ENCODE measurements at regions not wholly inside any gene's neighbourhood (a gene's known extent, or its start where the extent isn't known, plus 50 kb on each side); places are given as distances from the start of the nearest gene placed in this dataset.

DNA sequence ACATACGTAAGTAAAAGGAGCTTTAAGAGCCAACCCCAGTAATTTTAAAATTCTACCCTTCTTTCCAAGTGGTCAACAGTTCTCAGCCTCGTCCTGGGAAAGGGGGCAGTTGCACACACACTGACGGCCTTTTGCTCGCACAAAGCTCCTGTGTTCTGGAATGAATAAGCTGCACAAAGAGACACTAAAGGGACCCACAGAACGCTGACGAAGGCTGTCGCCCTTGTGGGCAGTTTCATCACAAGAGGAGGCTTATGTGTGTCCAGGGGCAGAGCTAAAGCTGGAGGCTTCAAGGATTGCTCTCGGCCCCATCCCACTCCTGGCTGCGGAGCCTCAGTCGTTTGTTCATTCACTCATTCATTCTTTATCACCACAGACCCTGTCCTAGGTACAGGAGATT lies 67.0 kb upstream of the NEK6 start:
- Histone ChIP-seq H3K4me3 (ENCODE audit: insufficient read depth, low read depth, low read length, poor library complexity, severe bottlenecking) (no peak overlapping the region), H3K4me1 (ENCODE audit: control insufficient read depth, insufficient read depth, low read length, poor library complexity, severe bottlenecking) (no peaks in the 10 kb centered on the region), H3K27me3 (replicated peaks; ENCODE audit: control insufficient read depth, insufficient read depth, low read length, poor library complexity, severe bottlenecking) (no peaks in the 10 kb centered on the region), H3K27ac (ENCODE audit: insufficient read depth, low read length, poor library complexity, severe bottlenecking) (no peak overlapping the region), H3K9me3 (ENCODE audit: control insufficient read depth, low read length) (no peaks in the 10 kb centered on the region), H3K36me3 (ENCODE audit: control insufficient read depth, insufficient read depth, low read length) (no peaks in the 10 kb centered on the region)
- no peak for DNase-seq

DNA sequence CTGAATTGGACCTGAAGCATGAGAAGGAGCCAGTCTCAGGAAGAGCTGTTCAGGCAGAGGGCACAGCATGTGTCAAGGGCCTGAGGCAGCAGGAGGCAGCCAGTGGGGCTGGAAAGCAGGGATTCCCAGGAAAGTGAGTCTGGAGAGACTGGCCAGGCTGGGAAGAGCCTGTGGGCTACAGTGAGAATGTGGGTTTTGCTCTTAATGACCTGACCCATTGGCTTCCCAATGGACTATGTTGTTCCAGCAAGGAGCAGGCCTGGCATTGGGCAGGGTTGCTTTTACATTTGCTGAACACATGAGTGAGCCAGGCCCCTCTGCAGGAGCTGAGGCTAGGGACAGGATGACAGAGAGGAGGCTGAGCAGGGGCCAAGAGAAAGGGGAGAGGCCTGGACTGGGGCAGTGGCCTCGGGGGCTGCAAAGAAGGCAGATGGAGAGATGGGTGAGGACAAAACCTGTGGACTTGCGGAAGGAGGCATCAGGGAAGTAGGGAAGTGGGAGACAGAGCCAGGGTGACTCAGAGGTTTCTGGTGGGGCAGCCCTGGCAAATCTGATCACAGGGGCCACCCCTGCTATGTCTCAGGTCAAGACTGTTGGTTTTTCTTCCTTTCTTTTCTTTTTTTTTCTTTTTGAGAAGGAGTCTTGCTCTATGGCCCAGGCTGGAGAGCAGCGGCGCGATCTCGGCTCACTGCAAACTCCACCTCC lies 65.9 kb upstream of the NEK6 start:
- Histone ChIP-seq H3K4me1 (ENCODE audit: control insufficient read depth, insufficient read depth, low read length, poor library complexity, severe bottlenecking) (no peaks in the 10 kb centered on the region), H3K27me3 (replicated peaks; ENCODE audit: control insufficient read depth, insufficient read depth, low read length, poor library complexity, severe bottlenecking) (no peaks in the 10 kb centered on the region), H3K4me3 (ENCODE audit: insufficient read depth, low read depth, low read length, poor library complexity, severe bottlenecking) (no peak overlapping the region), H3K36me3 (ENCODE audit: control insufficient read depth, insufficient read depth, low read length) (no peaks in the 10 kb centered on the region), H3K9me3 (ENCODE audit: control insufficient read depth, low read length) (no peaks in the 10 kb centered on the region), H3K27ac (ENCODE audit: insufficient read depth, low read length, poor library complexity, severe bottlenecking) (no peak overlapping the region)
- DNase-seq = no peak

DNA sequence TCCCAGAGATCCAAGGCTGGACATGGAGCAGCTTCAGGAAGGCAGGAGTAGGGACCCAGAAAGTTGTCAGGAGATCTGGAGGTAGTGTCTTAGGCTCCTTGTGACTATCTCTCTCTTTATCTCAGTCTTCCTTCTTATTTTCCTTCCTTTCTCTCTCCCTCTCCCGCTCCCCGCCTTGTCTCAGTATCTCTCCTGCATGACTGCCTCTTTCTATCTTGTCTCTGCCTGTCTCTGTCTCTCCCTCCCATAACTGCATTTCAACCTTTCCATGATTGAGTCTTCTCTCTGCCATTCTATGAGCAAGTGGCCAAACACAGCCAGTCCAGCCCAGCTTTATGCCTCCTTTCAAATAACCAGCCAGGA lies 61.0 kb upstream of the NEK6 start:
- Histone ChIP-seq H3K4me3 (ENCODE audit: insufficient read depth, low read depth, low read length, poor library complexity, severe bottlenecking) (no peak overlapping the region), H3K36me3 (ENCODE audit: control insufficient read depth, insufficient read depth, low read length) (no peaks in the 10 kb centered on the region), H3K4me1 (ENCODE audit: control insufficient read depth, insufficient read depth, low read length, poor library complexity, severe bottlenecking) (no peaks in the 10 kb centered on the region), H3K9me3 (ENCODE audit: control insufficient read depth, low read length) (no peaks in the 10 kb centered on the region), H3K27me3 (replicated peaks; ENCODE audit: control insufficient read depth, insufficient read depth, low read length, poor library complexity, severe bottlenecking) (no peaks in the 10 kb centered on the region), H3K27ac (ENCODE audit: insufficient read depth, low read length, poor library complexity, severe bottlenecking) (no peak overlapping the region)
- no peak for DNase-seq

DNA sequence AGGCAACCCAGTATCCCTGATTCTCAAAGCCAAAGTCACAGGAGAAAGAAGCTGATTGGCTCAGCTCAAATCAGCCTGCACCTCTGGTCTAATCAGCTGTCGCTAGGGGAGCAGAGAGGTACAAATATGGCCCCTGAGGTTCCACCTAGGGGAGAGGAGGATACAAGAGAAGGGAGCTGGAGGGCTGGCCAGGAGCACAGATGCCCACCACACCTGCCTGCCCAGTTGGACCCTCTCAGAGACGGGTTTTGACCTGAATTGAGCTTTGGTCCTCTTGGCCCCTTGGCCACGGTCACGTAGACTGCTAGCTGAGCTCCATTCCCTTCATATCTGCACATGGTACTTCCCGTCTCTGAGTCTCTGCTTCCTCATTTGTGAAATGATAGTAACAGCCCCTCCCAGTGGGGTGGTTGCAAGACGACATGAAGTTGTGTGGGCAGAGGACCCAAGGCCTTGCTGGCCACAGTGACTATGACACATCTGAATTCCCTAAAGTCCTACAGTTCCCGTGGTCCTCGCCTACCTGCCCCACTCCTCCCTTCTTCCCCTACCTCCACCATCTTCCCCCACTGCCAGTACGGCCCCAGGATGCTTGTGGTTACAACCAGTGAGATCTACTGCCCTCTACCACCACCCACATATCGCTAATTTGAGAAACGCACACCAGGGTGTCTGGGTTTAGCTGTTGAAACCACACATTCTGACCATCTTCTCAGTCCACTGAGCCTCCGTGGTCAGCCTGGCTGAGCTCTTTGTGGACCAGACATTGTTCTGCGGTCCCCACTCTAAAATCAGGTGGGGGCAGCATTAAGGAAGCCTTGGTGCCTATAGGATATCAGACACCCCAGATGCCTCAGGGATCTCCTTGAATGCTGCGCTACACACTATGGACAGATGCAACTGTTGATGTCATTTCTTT lies 60.3 kb upstream of the NEK6 start:
- Histone ChIP-seq H3K9me3 (ENCODE audit: control insufficient read depth, low read length) (no peaks in the 10 kb centered on the region), H3K27ac (ENCODE audit: insufficient read depth, low read length, poor library complexity, severe bottlenecking) (no peak overlapping the region), H3K4me3 (ENCODE audit: insufficient read depth, low read depth, low read length, poor library complexity, severe bottlenecking) (no peak overlapping the region), H3K36me3 (ENCODE audit: control insufficient read depth, insufficient read depth, low read length) (no peaks in the 10 kb centered on the region), H3K27me3 (replicated peaks; ENCODE audit: control insufficient read depth, insufficient read depth, low read length, poor library complexity, severe bottlenecking) (no peaks in the 10 kb centered on the region), H3K4me1 (ENCODE audit: control insufficient read depth, insufficient read depth, low read length, poor library complexity, severe bottlenecking) (peaks cover 6% of the 10 kb centered on the region)
- no peak for DNase-seq

DNA sequence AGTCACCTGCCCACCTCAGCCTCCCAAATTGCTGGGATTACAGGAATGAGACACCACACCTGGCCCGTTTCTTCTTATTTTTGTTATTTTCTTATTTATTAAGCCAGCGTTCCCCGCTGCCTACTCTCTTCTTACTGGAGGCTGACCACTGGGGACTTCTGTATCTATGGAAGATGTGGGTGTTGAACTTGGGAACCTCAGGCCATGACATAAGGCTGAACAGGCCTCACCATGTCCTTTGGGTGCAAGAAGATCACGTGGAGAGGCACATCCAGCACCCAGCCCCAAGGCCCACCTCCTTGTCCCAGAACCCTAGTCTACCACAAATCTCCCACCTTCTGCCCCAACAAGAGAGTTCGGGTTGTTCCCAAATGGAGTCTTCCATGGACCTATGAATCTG lies 59.4 kb upstream of the NEK6 start:
- H3K27me3 ChIP-seq (replicated peaks; ENCODE audit: control insufficient read depth, insufficient read depth, low read length, poor library complexity, severe bottlenecking) = no peaks in the 10 kb centered on the region
- H3K9me3 ChIP-seq (ENCODE audit: control insufficient read depth, low read length) = no peaks in the 10 kb centered on the region
- no peak overlapping the region for H3K4me3 ChIP-seq (ENCODE audit: insufficient read depth, low read depth, low read length, poor library complexity, severe bottlenecking)
- no peak overlapping the region for H3K27ac ChIP-seq (ENCODE audit: insufficient read depth, low read length, poor library complexity, severe bottlenecking)
- H3K36me3 ChIP-seq (ENCODE audit: control insufficient read depth, insufficient read depth, low read length) = no peaks in the 10 kb centered on the region
- H3K4me1 ChIP-seq (ENCODE audit: control insufficient read depth, insufficient read depth, low read length, poor library complexity, severe bottlenecking) = peaks cover 14% of the 10 kb centered on the region
- DNase-seq = no peak

DNA sequence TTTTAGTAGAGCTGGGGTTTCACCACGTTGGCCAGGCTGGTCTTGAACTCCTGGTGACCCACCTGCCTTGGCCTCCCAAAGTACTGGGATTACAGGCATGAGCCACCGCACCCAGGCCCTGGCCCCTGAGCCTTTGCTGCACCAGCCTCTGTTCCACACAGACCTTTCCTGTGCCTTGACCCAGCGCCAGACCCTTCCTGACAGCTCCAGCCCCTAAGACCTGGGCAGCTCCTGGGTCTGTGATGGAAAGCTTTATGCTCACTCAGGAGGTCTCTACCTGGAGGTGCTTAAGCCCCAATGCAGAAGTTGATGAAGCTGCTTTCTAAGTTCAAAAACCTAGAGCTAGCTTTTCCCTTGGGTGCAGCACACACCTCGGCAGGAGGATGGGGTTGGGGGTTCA lies 58.8 kb upstream of the NEK6 start:
- no peaks in the 10 kb centered on the region for H3K9me3 ChIP-seq (ENCODE audit: control insufficient read depth, low read length)
- H3K27ac ChIP-seq (ENCODE audit: insufficient read depth, low read length, poor library complexity, severe bottlenecking) = no peak overlapping the region
- H3K36me3 ChIP-seq (ENCODE audit: control insufficient read depth, insufficient read depth, low read length) = no peaks in the 10 kb centered on the region
- no peak overlapping the region for H3K4me3 ChIP-seq (ENCODE audit: insufficient read depth, low read depth, low read length, poor library complexity, severe bottlenecking)
- H3K4me1 ChIP-seq (ENCODE audit: control insufficient read depth, insufficient read depth, low read length, poor library complexity, severe bottlenecking) = peaks cover 15% of the 10 kb centered on the region
- H3K27me3 ChIP-seq (replicated peaks; ENCODE audit: control insufficient read depth, insufficient read depth, low read length, poor library complexity, severe bottlenecking) = no peaks in the 10 kb centered on the region
- DNase-seq = no peak

DNA sequence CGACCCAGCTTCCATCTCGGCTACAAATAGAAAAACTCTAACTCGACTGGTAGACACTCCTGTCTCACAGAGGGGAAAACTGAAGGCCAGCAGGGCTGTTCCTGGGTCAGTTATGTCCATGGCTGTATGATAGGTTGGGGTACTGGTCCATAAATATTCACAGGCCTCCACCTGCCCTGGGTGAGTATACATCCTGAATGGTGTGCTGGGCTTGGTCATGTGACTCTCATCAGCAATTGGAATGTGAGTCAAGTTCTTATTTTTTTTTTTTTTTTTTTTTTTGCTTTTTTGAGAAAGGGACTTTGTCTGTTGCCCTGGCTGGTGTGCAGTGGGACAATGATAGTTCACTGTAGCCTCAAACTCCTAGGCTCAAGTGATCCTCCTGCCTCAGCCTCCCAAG lies 58.3 kb upstream of the NEK6 start:
- H3K27ac ChIP-seq (ENCODE audit: insufficient read depth, low read length, poor library complexity, severe bottlenecking) = no peak overlapping the region
- H3K4me1 ChIP-seq (ENCODE audit: control insufficient read depth, insufficient read depth, low read length, poor library complexity, severe bottlenecking) = peaks cover 15% of the 10 kb centered on the region
- no peaks in the 10 kb centered on the region for H3K27me3 ChIP-seq (replicated peaks; ENCODE audit: control insufficient read depth, insufficient read depth, low read length, poor library complexity, severe bottlenecking)
- H3K36me3 ChIP-seq (ENCODE audit: control insufficient read depth, insufficient read depth, low read length) = no peaks in the 10 kb centered on the region
- DNase-seq = no peak
- no peaks in the 10 kb centered on the region for H3K9me3 ChIP-seq (ENCODE audit: control insufficient read depth, low read length)
- H3K4me3 ChIP-seq (ENCODE audit: insufficient read depth, low read depth, low read length, poor library complexity, severe bottlenecking) = no peak overlapping the region

DNA sequence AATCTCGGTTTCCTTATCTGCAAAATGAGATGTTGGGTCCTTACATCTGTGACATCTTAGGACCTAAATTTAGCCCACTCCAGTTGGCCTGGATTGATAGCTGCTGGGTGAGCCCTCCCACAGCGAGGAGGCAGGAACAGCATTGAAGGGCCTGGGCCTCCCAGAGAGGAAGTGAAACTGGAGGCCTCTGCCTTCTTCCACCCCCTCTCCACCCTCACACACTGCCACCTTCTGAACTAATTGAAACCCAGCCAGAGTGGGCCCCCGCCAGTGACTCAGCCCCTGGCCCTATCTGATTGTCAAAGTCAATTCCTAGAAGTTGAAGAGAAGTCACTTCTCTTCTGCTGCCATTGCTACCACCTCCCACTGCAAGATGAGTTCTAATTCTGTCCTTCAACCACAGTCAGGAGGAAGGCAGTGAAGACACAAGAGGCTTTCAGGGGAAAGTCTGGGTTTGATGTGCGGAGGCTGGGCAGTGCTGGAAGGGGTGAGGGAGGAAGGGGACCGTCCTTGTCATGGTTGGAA lies 55.2 kb upstream of the NEK6 start:
- H3K9me3 ChIP-seq (ENCODE audit: control insufficient read depth, low read length) = no peaks in the 10 kb centered on the region
- H3K36me3 ChIP-seq (ENCODE audit: control insufficient read depth, insufficient read depth, low read length) = no peaks in the 10 kb centered on the region
- peaks cover 15% of the 10 kb centered on the region for H3K4me1 ChIP-seq (ENCODE audit: control insufficient read depth, insufficient read depth, low read length, poor library complexity, severe bottlenecking)
- H3K27ac ChIP-seq (ENCODE audit: insufficient read depth, low read length, poor library complexity, severe bottlenecking) = peak overlapping the region; percentile 21
- no peak overlapping the region for H3K4me3 ChIP-seq (ENCODE audit: insufficient read depth, low read depth, low read length, poor library complexity, severe bottlenecking)
- peak in 1 of 3 donors; percentile 4 for DNase-seq
- H3K27me3 ChIP-seq (replicated peaks; ENCODE audit: control insufficient read depth, insufficient read depth, low read length, poor library complexity, severe bottlenecking) = no peaks in the 10 kb centered on the region

DNA sequence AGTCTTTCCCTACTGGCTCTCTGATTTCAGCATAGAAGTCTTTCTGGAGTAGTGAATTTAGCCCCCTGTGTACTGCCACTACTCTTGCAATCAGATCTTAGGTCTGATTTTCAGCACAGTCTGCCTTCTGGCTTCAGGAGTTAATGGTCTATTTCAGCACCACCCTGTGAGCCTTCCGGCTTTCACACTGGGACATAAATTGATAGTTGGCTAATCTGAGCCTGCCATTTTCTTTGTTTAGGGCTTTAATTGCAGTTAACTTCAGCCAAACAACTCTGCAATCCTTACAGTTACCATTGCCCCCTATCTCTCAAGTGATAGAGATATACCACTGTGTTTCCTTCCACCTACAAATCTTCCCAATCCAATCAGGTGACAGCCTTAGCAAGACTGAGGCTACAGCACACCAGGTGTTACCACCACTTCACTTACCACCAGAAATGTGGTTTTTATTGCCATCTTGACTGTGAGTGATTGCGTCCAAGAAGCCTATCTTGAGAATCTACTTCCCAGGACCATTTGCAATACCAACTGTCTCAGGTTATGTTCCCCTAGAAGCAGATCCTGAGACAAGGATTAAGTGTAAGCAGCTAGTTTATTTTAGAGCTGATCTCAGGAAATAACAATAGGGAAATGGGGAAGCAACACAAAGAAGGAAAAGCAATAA lies 51.9 kb upstream of the NEK6 start:
- DNase-seq = no peak
- H3K27me3 ChIP-seq (replicated peaks; ENCODE audit: control insufficient read depth, insufficient read depth, low read length, poor library complexity, severe bottlenecking) = no peaks in the 10 kb centered on the region
- H3K36me3 ChIP-seq (ENCODE audit: control insufficient read depth, insufficient read depth, low read length) = no peaks in the 10 kb centered on the region
- H3K9me3 ChIP-seq (ENCODE audit: control insufficient read depth, low read length) = no peaks in the 10 kb centered on the region
- H3K27ac ChIP-seq (ENCODE audit: insufficient read depth, low read length, poor library complexity, severe bottlenecking) = no peak overlapping the region
- H3K4me1 ChIP-seq (ENCODE audit: control insufficient read depth, insufficient read depth, low read length, poor library complexity, severe bottlenecking) = peaks cover 21% of the 10 kb centered on the region
- no peak overlapping the region for H3K4me3 ChIP-seq (ENCODE audit: insufficient read depth, low read depth, low read length, poor library complexity, severe bottlenecking)

DNA sequence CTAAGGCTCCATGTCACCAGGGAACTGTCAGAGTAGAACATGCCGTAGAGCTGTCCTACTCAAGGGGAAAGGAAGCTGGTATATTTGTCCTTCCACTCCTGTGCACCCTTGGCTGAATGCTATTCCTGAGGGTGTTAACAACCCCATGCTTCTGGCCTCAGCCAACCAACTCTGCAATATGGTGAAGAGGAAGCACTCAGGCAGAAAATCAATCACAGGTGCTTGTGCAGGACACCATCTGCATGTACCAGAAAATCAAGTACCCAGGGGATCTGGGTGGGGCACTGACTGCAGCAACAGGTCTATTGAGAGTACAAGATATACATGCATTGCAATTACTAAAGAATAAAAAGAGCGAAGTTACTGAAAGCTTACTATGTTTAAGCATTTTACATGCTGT lies 51.4 kb upstream of the NEK6 start:
- no peaks in the 10 kb centered on the region for H3K36me3 ChIP-seq (ENCODE audit: control insufficient read depth, insufficient read depth, low read length)
- no peaks in the 10 kb centered on the region for H3K9me3 ChIP-seq (ENCODE audit: control insufficient read depth, low read length)
- H3K4me3 ChIP-seq (ENCODE audit: insufficient read depth, low read depth, low read length, poor library complexity, severe bottlenecking) = no peak overlapping the region
- no peak for DNase-seq
- no peak overlapping the region for H3K27ac ChIP-seq (ENCODE audit: insufficient read depth, low read length, poor library complexity, severe bottlenecking)
- H3K4me1 ChIP-seq (ENCODE audit: control insufficient read depth, insufficient read depth, low read length, poor library complexity, severe bottlenecking) = peaks cover 21% of the 10 kb centered on the region
- H3K27me3 ChIP-seq (replicated peaks; ENCODE audit: control insufficient read depth, insufficient read depth, low read length, poor library complexity, severe bottlenecking) = no peaks in the 10 kb centered on the region
